SK-N-SH treated with all-trans-retinoic acid at 6 μM for 48 hours (cell line): ENCODE measurements at regions not wholly inside any gene's neighbourhood (a gene's known extent, or its start where the extent isn't known, plus 50 kb on each side); places are given as distances from the start of the nearest gene placed in this dataset.

Experiments
- ATAC-seq: fragments of 200-7000 bp; cut with Tn5 transposase; 3 replicates; pipeline ENCODE4 v1.9.1; 2020; ENCODE audit warnings: mild to moderate bottlenecking, moderate library complexity
- ARNTL ChIP-seq: fragments of 450-650 bp; formaldehyde crosslinking; IDR thresholded peaks from 2 replicates; pipeline ENCODE4 v1.5.0; 2020; ENCODE audit warnings: low read depth, mild to moderate bottlenecking, moderate library complexity, borderline replicate concordance
- BACH2 ChIP-seq: fragments of 250-450 bp; sonication (Bioruptor Pico); IDR thresholded peaks from 2 replicates; pipeline ENCODE4 v1.9.0; 2021; ENCODE audit warnings: mild to moderate bottlenecking, borderline replicate concordance
- CREB5 ChIP-seq: fragments of 250-450 bp; sonication (Bioruptor Pico); IDR thresholded peaks from 2 replicates; pipeline ENCODE4 v1.5.1; 2020; ENCODE audit warnings: low read depth, mild to moderate bottlenecking, moderate library complexity
- CSRNP3 ChIP-seq: fragments of 250-450 bp; sonication (Bioruptor Pico); IDR thresholded peaks from 2 replicates; pipeline ENCODE4 v1.5.1; 2021; ENCODE audit warnings: mild to moderate bottlenecking, moderate library complexity
- ESRRG ChIP-seq: fragments of 250-450 bp; sonication (Bioruptor Pico); IDR thresholded peaks from 2 replicates; pipeline ENCODE4 v1.6.1; 2021; ENCODE audit warnings: mild to moderate bottlenecking
- GLIS3 ChIP-seq: fragments of 250-450 bp; sonication (Bioruptor Pico); IDR thresholded peaks from 2 replicates; pipeline ENCODE4 v1.5.0; 2020; ENCODE audit warnings: mild to moderate bottlenecking, moderate library complexity
- ISL1 ChIP-seq: fragments of 250-450 bp; sonication (Bioruptor Pico); IDR thresholded peaks from 2 replicates; pipeline ENCODE4 v2.1.2; 2022; ENCODE audit warnings: mild to moderate bottlenecking, moderate library complexity
- OSR1 ChIP-seq: fragments of 250-450 bp; sonication (Bioruptor Pico); IDR thresholded peaks from 2 replicates; pipeline ENCODE4 v1.8.0; 2022; ENCODE audit warnings: moderate library complexity, mild to moderate bottlenecking, inconsistent platforms
- PATZ1 ChIP-seq: fragments of 250-450 bp; sonication (Bioruptor Pico); IDR thresholded peaks from 2 replicates; pipeline ENCODE4 v1.8.0; 2020; ENCODE audit warnings: mild to moderate bottlenecking, moderate library complexity, borderline replicate concordance
- POU6F1 ChIP-seq: fragments of 250-450 bp; sonication (Bioruptor Pico); IDR thresholded peaks from 2 replicates; pipeline ENCODE4 v1.8.0; 2021; ENCODE audit warnings: low read depth, mild to moderate bottlenecking, moderate library complexity, borderline replicate concordance
- PPARA ChIP-seq: fragments of 250-450 bp; sonication (Bioruptor Pico); IDR thresholded peaks from 2 replicates; pipeline ENCODE4 v1.5.0; 2020; ENCODE audit warnings: mild to moderate bottlenecking, borderline replicate concordance
- RARB ChIP-seq: fragments of 250-450 bp; sonication (Bioruptor Pico); IDR thresholded peaks from 2 replicates; pipeline ENCODE4 v1.8.0; 2021; ENCODE audit warnings: mild to moderate bottlenecking, moderate library complexity
- SNAI2 ChIP-seq: fragments of 250-450 bp; sonication (Bioruptor Pico); IDR thresholded peaks from 2 replicates; pipeline ENCODE4 v1.5.0; 2020; ENCODE audit warnings: mild to moderate bottlenecking, moderate library complexity
- TSHZ2 ChIP-seq: fragments of 250-450 bp; sonication (Bioruptor Pico); IDR thresholded peaks from 2 replicates; pipeline ENCODE4 v1.5.0; 2020; ENCODE audit warnings: mild to moderate bottlenecking, moderate library complexity
- ZC3H10 ChIP-seq: fragments of 250-450 bp; sonication (Bioruptor Pico); IDR thresholded peaks from 2 replicates; pipeline ENCODE4 v1.5.1; 2021; ENCODE audit warnings: mild to moderate bottlenecking, moderate library complexity
- ZFP3 ChIP-seq: fragments of 250-450 bp; sonication (Bioruptor Pico); IDR thresholded peaks from 2 replicates; pipeline ENCODE4 v1.5.0; 2020; ENCODE audit warnings: mild to moderate bottlenecking, moderate library complexity
- ZFP30 ChIP-seq: fragments of 450-650 bp; formaldehyde crosslinking; IDR thresholded peaks from 2 replicates; pipeline ENCODE4 v1.5.0; 2022; ENCODE audit warnings: mild to moderate bottlenecking, moderate library complexity
- ZNF565 ChIP-seq: fragments of 450-650 bp; formaldehyde crosslinking; conservative IDR thresholded peaks from 2 replicates; pipeline ENCODE4 v1.5.0; 2020; ENCODE audit warnings: low read depth, mild to moderate bottlenecking, moderate library complexity
- ZNF70 ChIP-seq: fragments of 450-650 bp; formaldehyde crosslinking; IDR thresholded peaks from 2 replicates; pipeline ENCODE4 v1.5.0; 2020; ENCODE audit warnings: mild to moderate bottlenecking, moderate library complexity
- ZNF8 ChIP-seq: fragments of 450-650 bp; formaldehyde crosslinking; IDR thresholded peaks from 2 replicates; pipeline ENCODE4 v1.5.0; 2020; ENCODE audit warnings: mild to moderate bottlenecking, moderate library complexity

- ATAC-seq, result no peak
- TF ChIP-seq SNAI2 (CRISPR knock-in tag), result no peak
- TF ChIP-seq ARNTL, result no peak
- no peak for TF ChIP-seq PATZ1
- TF ChIP-seq ZNF70 (CRISPR knock-in tag), result no peak
- TF ChIP-seq ZFP30 (CRISPR knock-in tag), result no peak
- no peak for TF ChIP-seq CSRNP3 (CRISPR knock-in tag)
- no peak for TF ChIP-seq TSHZ2 (CRISPR knock-in tag)
- no peak for TF ChIP-seq RARB (CRISPR knock-in tag)
- no peak for TF ChIP-seq PPARA (CRISPR knock-in tag)
- TF ChIP-seq POU6F1 (CRISPR knock-in tag), result no peak
- TF ChIP-seq ISL1, result no peak
- TF ChIP-seq ZNF8, result no peak
- no peak for TF ChIP-seq OSR1 (CRISPR knock-in tag)
- TF ChIP-seq CREB5, result no peak
- no peak for TF ChIP-seq GLIS3 (CRISPR knock-in tag)
- TF ChIP-seq BACH2, result no peak
- no peak for TF ChIP-seq ZNF565 (CRISPR knock-in tag)
- no peak for TF ChIP-seq ZFP3 (CRISPR knock-in tag)
- TF ChIP-seq ZC3H10 (CRISPR knock-in tag), result no peak
These were observed 838.2 kb downstream of the SLITRK6 start for GRCh38 chr13:84961023-84961422.

GRCh38 chr13:84959818-84960217, 839.4 kb downstream of the SLITRK6 start:
- no peak for ATAC-seq
- no peak for TF ChIP-seq ISL1
- no peak for TF ChIP-seq ARNTL
- TF ChIP-seq PATZ1, result no peak
- no peak for TF ChIP-seq ZNF565 (CRISPR knock-in tag)
- no peak for TF ChIP-seq CREB5
- no peak for TF ChIP-seq PPARA (CRISPR knock-in tag)
- TF ChIP-seq ZC3H10 (CRISPR knock-in tag), result no peak
- no peak for TF ChIP-seq OSR1 (CRISPR knock-in tag)
- no peak for TF ChIP-seq ZNF70 (CRISPR knock-in tag)
- no peak for TF ChIP-seq RARB (CRISPR knock-in tag)
- TF ChIP-seq ZFP3 (CRISPR knock-in tag), result no peak
- no peak for TF ChIP-seq ZFP30 (CRISPR knock-in tag)
- TF ChIP-seq BACH2, result no peak
- TF ChIP-seq ESRRG, result no peak
- no peak for TF ChIP-seq GLIS3 (CRISPR knock-in tag)
- no peak for TF ChIP-seq CSRNP3 (CRISPR knock-in tag)
- TF ChIP-seq, all 23 proteins: peak for 0
